HepG2 (cell line): ENCODE measurements at regions not wholly inside any gene's neighbourhood (a gene's known extent, or its start where the extent isn't known, plus 50 kb on each side); places are given as distances from the start of the nearest gene placed in this dataset.

ENCODE experiments used
- ATAC-seq: fragments of 200-7000 bp; cut with Tn5 transposase; 3 replicates; pipeline ENCODE4 v1.9.1; 2020; ENCODE audit warnings: mild to moderate bottlenecking, moderate library complexity
- BruUV-seq: library from RNA; stranded (reverse); fragments of 400-500 nt; replicated peaks from 2 replicates; lab custom pipeline; 2021; lab: Mats Ljungman, UMichigan
- CTCF ChIA-PET: fragments of 300-600 bp; formaldehyde crosslinking; extraction: SDS; loops from one replicate; lab custom pipeline; 2021; ENCODE audit warnings: low total read pairs, inconsistent platforms, low intra/inter-chr PET ratio; lab: Yijun Ruan, JAX
- POLR2A ChIA-PET: fragments of 350-600 bp; sonication (Branson Sonifier 250); formaldehyde crosslinking; loops from one replicate; lab custom pipeline; 2020; ENCODE audit warnings: antibody characterized with exemption, inconsistent platforms; lab: Yijun Ruan, JAX
- DNase-seq: peaks from one replicate; pipeline ENCODE4 v3.0.0-alpha.2; 2015; ENCODE audit warnings: low spot score
- FAIRE-seq: peaks from 3 replicates; lab custom pipeline; 2011; peaks lifted over from hg19 to GRCh38; lab: Jason Lieb, UNC
- H2AFZ ChIP-seq: one replicate; pipeline ENCODE4 v1.6.1; 2011; ENCODE audit warnings: low read length, inconsistent platforms
- H3K27ac ChIP-seq: fragments of 300-600 bp; 3 replicates; pipeline ENCODE4 v1.8.0; 2011; ENCODE audit warnings: mixed run types, mild to moderate bottlenecking, mixed read lengths, low read length, inconsistent platforms; ENCODE audit not compliant: insufficient read depth; ENCODE audit errors: extremely low read length
- H3K27me3 ChIP-seq, 2 experiments: fragments of 200-600 bp in 1 of 2; 2 replicates in 1 of 2; 3 replicates in 1 of 2; pipeline versions ENCODE4 v1.6.0 to v1.8.0; 2011; ENCODE audit warnings: low read length in 2 of 2, mild to moderate bottlenecking in 2 of 2, moderate library complexity in 2 of 2, inconsistent platforms in 1 of 2; ENCODE audit not compliant: insufficient read depth in 2 of 2, control insufficient read depth in 1 of 2
- H3K36me3 ChIP-seq, 2 experiments: fragments of 200-600 bp in 1 of 2; replicated peaks in 1 of 2; 2 replicates in 1 of 2; 3 replicates in 1 of 2; pipeline versions ENCODE4 v1.5.1 to v1.8.0; 2011; ENCODE audit warnings: low read length in 2 of 2, inconsistent platforms in 1 of 2; ENCODE audit not compliant: insufficient read depth in 2 of 2, control insufficient read depth in 1 of 2
- H3K4me1 ChIP-seq: 2 replicates; pipeline ENCODE4 v1.5.1; 2012; ENCODE audit warnings: low read length, inconsistent platforms; ENCODE audit not compliant: insufficient read depth
- H3K4me2 ChIP-seq: 2 replicates; pipeline ENCODE4 v1.6.0; 2011; ENCODE audit warnings: low read depth, low read length, inconsistent platforms
- H3K4me3 ChIP-seq, 3 experiments: fragments of 200-600 bp in 1 of 3; sonication (generic), shearing (Covaris generic) in 1 of 3; replicated peaks in 1 of 3; 2 replicates each; pipeline ENCODE4 v1.5.1; 2011 to 2016; ENCODE audit warnings: low read length in 3 of 3, inconsistent platforms in 2 of 3, low read depth in 2 of 3, mild to moderate bottlenecking in 2 of 3, control low read depth in 1 of 3, mixed read lengths in 1 of 3; ENCODE audit not compliant: insufficient read depth in 1 of 3
- H3K79me2 ChIP-seq: one replicate; pipeline ENCODE4 v1.6.1; 2011; ENCODE audit warnings: low read length, inconsistent platforms; ENCODE audit not compliant: insufficient read depth
- H3K9ac ChIP-seq: 2 replicates; pipeline ENCODE4 v1.6.0; 2011; ENCODE audit warnings: mild to moderate bottlenecking, low read depth, low read length, inconsistent platforms; ENCODE audit not compliant: insufficient read depth
- H3K9me3 ChIP-seq: 2 replicates; pipeline ENCODE4 v1.5.1; 2012; ENCODE audit warnings: mild to moderate bottlenecking, low read length
- H4K20me1 ChIP-seq: 2 replicates; pipeline ENCODE4 v1.6.0; 2011; ENCODE audit warnings: inconsistent platforms, mild to moderate bottlenecking, low read length, moderate library complexity; ENCODE audit not compliant: insufficient read depth
- ETV6 ChIP-seq: sonication (generic); formaldehyde crosslinking; conservative IDR thresholded peaks from 2 replicates; pipeline ENCODE4 v1.4.0; 2020; ENCODE audit warnings: missing genetic modification reagents
- HES4 ChIP-seq: sonication (generic); formaldehyde crosslinking; IDR thresholded peaks from 2 replicates; pipeline ENCODE4 v1.9.0; 2021; ENCODE audit warnings: mild to moderate bottlenecking, missing genetic modification reagents, borderline replicate concordance
- IRX3 ChIP-seq: sonication (generic); formaldehyde crosslinking; IDR thresholded peaks from 2 replicates; pipeline ENCODE4 v1.8.1; 2023; ENCODE audit warnings: mild to moderate bottlenecking, low read depth, missing genetic modification reagents, borderline replicate concordance
- KMT2B ChIP-seq: IDR thresholded peaks from 2 replicates; pipeline ENCODE4 v1.6.1; 2016; ENCODE audit warnings: missing genetic modification reagents, missing compliant biosample characterization
- MEF2D ChIP-seq: sonication (generic); formaldehyde crosslinking; IDR thresholded peaks from 2 replicates; pipeline ENCODE4 v1.5.1; 2020; ENCODE audit warnings: mild to moderate bottlenecking, missing genetic modification reagents
- MIER2 ChIP-seq: IDR thresholded peaks from 2 replicates; pipeline ENCODE4 v1.6.1; 2016; ENCODE audit warnings: missing biosample characterization, missing genetic modification reagents
- PAF1 ChIP-seq: IDR thresholded peaks from 2 replicates; pipeline ENCODE4 v1.6.1; 2016; ENCODE audit warnings: missing genetic modification reagents, missing compliant biosample characterization
- PLSCR1 ChIP-seq: sonication (generic); formaldehyde crosslinking; IDR thresholded peaks from 2 replicates; pipeline ENCODE4 v1.5.0; 2020; ENCODE audit warnings: missing genetic modification reagents, mild to moderate bottlenecking, borderline replicate concordance
- POLR2AphosphoS2 ChIP-seq: IDR thresholded peaks from 2 replicates; pipeline ENCODE4 v1.6.1; 2011; ENCODE audit warnings: low read depth, low read length, improper control_type of control experiment
- PRPF4 ChIP-seq: fragments of 200-400 bp; formaldehyde crosslinking; IDR thresholded peaks from 2 replicates; pipeline ENCODE4 v1.6.1; 2016; ENCODE audit warnings: low read length, low read depth; ENCODE audit not compliant: poor library complexity, severe bottlenecking
- RBM22 ChIP-seq: fragments of 200-400 bp; formaldehyde crosslinking; optimal IDR thresholded peaks from 2 replicates; pipeline ENCODE3; 2017; ENCODE audit warnings: mild to moderate bottlenecking, low read length, moderate library complexity
- SP2 ChIP-seq: sonication (generic); formaldehyde crosslinking; IDR thresholded peaks from 2 replicates; pipeline ENCODE4 v1.5.1; 2020; ENCODE audit warnings: mild to moderate bottlenecking, missing genetic modification reagents
- ZBTB1 ChIP-seq: sonication (generic); formaldehyde crosslinking; IDR thresholded peaks from 2 replicates; pipeline ENCODE4 v1.4.0; 2020; ENCODE audit warnings: missing genetic modification reagents, borderline replicate concordance
- ZC3H4 ChIP-seq: sonication (generic); formaldehyde crosslinking; IDR thresholded peaks from 2 replicates; pipeline ENCODE4 v1.4.0; 2020; ENCODE audit warnings: missing genetic modification reagents, borderline replicate concordance
- ZNF263 ChIP-seq: sonication (generic); formaldehyde crosslinking; IDR thresholded peaks from 2 replicates; pipeline ENCODE4 v1.4.0; 2020; ENCODE audit warnings: missing genetic modification reagents
- ZNF331 ChIP-seq: sonication (generic); formaldehyde crosslinking; IDR thresholded peaks from 2 replicates; pipeline ENCODE4 v1.4.0; 2020; ENCODE audit warnings: missing genetic modification reagents
- ZNF580 ChIP-seq: IDR thresholded peaks from 2 replicates; pipeline ENCODE4 v1.6.1; 2016; ENCODE audit warnings: low read depth, borderline replicate concordance
- ZNF674 ChIP-seq: sonication (generic); formaldehyde crosslinking; IDR thresholded peaks from 2 replicates; pipeline ENCODE4 v1.5.0; 2020; ENCODE audit warnings: low read depth, mild to moderate bottlenecking, missing genetic modification reagents
- in situ Hi-C: cut with HindIII; loops from 2 replicates; pipeline ENCODE4 v1.10.0; 2017; ENCODE audit warnings: low pct_unique_long_range_greater_than_20kb; ENCODE audit not compliant: extremely low pct_ligation_motif_present
- intact Hi-C: fragments of 100-400 bp; cut with micrococcal nuclease; formaldehyde crosslinking; loops from one replicate; pipeline ENCODE4 v1.10.0; 2022; ENCODE audit not compliant: unreplicated experiment
- TF ChIP-seq, protein P1 (sequence below): sonication (generic); formaldehyde crosslinking; IDR thresholded peaks from 2 replicates; pipeline ENCODE4 v1.8.0; 2022; ENCODE audit warnings: mild to moderate bottlenecking, missing genetic modification reagents; ENCODE audit not compliant: insufficient replicate concordance

DNA sequence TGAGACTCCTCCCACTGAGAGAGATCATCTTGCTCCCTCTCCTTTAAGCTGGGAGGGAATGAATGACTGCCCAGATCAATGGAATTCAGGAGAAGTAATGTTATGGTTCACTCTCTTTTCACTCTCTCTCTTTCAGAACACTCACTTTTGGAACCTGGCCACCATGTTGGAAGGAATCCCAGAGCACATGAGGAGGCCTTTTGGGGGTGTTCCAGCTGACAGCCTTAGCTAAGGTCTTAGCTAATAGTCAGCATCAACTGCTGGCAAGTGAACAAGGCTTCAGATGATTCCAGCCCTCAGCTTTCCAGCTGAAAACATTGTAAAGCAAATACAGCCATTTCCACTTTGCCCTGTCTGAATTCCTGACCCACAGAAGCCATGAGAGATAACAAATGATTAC is 124.0 kb upstream of the CLNK start:
- Histone ChIP-seq H3K27me3 (no peaks in the 10 kb centered on the region), H3K9ac (no peak overlapping the region), H3K27ac (no peak overlapping the region), H3K4me2 (no peak overlapping the region), H3K9me3 (peaks cover 46% of the 10 kb centered on the region), H3K79me2 (no peaks in the 10 kb centered on the region), H3K4me1 (no peaks in the 10 kb centered on the region), H4K20me1 (no peaks in the 10 kb centered on the region), H2AFZ (no peak overlapping the region), H3K4me3 (no peak overlapping the region), H3K36me3 (no peaks in the 10 kb centered on the region)
- no peak for DNase-seq
- no peak for ATAC-seq
- no TSS peak for BruUV-seq
- FAIRE-seq, result no peak
- POLR2A ChIA-PET, result no interaction called here
- in situ Hi-C loops (no loop called here), intact Hi-C loops (no loop called here)
- TF ChIP-seq SP2 (CRISPR knock-in tag) (no peak), RBM22 (no peak), POLR2AphosphoS2 (no peak), ZNF674 (CRISPR knock-in tag) (no peak), MEF2D (CRISPR knock-in tag) (no peak), KMT2B (CRISPR knock-in tag) (no peak), PAF1 (CRISPR knock-in tag) (no peak), PLSCR1 (CRISPR knock-in tag) (no peak), MIER2 (CRISPR knock-in tag) (no peak), ZBTB1 (CRISPR knock-in tag) (no peak), ZNF331 (CRISPR knock-in tag) (no peak), ZNF263 (CRISPR knock-in tag) (no peak), IRX3 (CRISPR knock-in tag) (no peak), ZC3H4 (CRISPR knock-in tag) (no peak), ETV6 (no peak), HES4 (CRISPR knock-in tag) (no peak), PRPF4 (no peak), ZNF580 (CRISPR knock-in tag) (no peak)
- TF ChIP-seq, protein P1, sequence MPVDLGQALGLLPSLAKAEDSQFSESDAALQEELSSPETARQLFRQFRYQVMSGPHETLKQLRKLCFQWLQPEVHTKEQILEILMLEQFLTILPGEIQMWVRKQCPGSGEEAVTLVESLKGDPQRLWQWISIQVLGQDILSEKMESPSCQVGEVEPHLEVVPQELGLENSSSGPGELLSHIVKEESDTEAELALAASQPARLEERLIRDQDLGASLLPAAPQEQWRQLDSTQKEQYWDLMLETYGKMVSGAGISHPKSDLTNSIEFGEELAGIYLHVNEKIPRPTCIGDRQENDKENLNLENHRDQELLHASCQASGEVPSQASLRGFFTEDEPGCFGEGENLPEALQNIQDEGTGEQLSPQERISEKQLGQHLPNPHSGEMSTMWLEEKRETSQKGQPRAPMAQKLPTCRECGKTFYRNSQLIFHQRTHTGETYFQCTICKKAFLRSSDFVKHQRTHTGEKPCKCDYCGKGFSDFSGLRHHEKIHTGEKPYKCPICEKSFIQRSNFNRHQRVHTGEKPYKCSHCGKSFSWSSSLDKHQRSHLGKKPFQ (CRISPR knock-in tag), result no peak
- CTCF ChIA-PET, result no interaction called here
